ENCODE measurements at regions not wholly inside any gene's neighbourhood (a gene's known extent, or its start where the extent isn't known, plus 50 kb on each side); places are given as distances from the start of the nearest gene placed in this dataset.

DNA sequence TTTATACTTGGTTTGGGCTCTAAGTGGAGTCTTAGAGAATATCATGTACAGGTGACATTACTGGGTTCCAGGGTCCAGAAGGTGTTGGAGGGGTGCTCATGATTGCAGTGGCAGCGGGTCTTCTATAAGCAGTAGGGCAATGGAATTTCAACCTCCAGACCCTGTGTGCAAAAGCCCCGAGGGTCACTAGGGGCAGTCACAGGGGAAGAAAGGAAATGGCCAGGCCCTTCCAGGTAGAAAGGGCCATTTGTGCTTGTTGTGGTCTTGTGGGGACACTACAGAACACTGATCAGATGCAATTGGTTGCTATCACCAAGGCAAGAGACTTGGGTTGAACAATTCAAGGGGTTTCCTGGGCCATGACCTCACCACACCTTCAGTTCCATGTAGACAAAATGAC lies 283.4 kb downstream of the GADD45G start:
- no peak overlapping the region for H3K4me3 ChIP-seq (ENCODE audit: control insufficient read depth in 2 of 3, extremely low read depth in 1 of 3, insufficient read depth in 2 of 3, low read depth in 1 of 3, low read length in 3 of 3)
- H3K9me3 ChIP-seq (ENCODE audit: control insufficient read depth, low read depth, low read length), result no peaks in the 10 kb centered on the region
- no peaks in the 10 kb centered on the region for H3K4me1 ChIP-seq (ENCODE audit: control insufficient read depth, extremely low read depth, insufficient read depth, low read length)
- no peaks in the 10 kb centered on the region for H3K27me3 ChIP-seq (ENCODE audit: control insufficient read depth, extremely low read depth, insufficient read depth, low read length)
- no peak overlapping the region for H3K27ac ChIP-seq (ENCODE audit: control insufficient read depth, insufficient read depth, low read length)
- H3K9ac ChIP-seq (ENCODE audit: control insufficient read depth, extremely low read depth, insufficient read depth, low read length), result no peak overlapping the region
- H3K9me1 ChIP-seq (ENCODE audit: control insufficient read depth, extremely low read depth, insufficient read depth, low read length), result no peaks in the 10 kb centered on the region
- dilution Hi-C loops (cut with MboI; ENCODE audit: extremely low pct_ligation_motif_present, low sequenced_read_pairs), result no loop called here
- DNase-seq (ENCODE audit: low read depth, low spot score) (no peak), FAIRE-seq (no peak)
- no peaks in the 10 kb centered on the region for H3K36me3 ChIP-seq (ENCODE audit: control insufficient read depth in 2 of 2, extremely low read depth in 1 of 2, insufficient read depth in 2 of 2, low read length in 2 of 2)
- no peak overlapping the region for H3K4me2 ChIP-seq (ENCODE audit: control insufficient read depth, extremely low read depth, insufficient read depth, low read depth, low read length)
- no peak overlapping the region for H2AFZ ChIP-seq (ENCODE audit: control insufficient read depth, low read length)
- H4K20me1 ChIP-seq (ENCODE audit: control insufficient read depth, extremely low read depth, insufficient read depth, low read length), result no peaks in the 10 kb centered on the region
- no peaks in the 10 kb centered on the region for H3K79me2 ChIP-seq (ENCODE audit: control insufficient read depth, insufficient read depth, low read length)
- TF ChIP-seq CTCF (optimal IDR thresholded peaks at IDR 0.05 in 1 of 3, IDR thresholded peaks at IDR 0.05 in 1 of 3, conservative IDR thresholded peaks at IDR 0.05 in 1 of 3; ENCODE audit: extremely low read depth in 1 of 3, insufficient read depth in 2 of 3, low read length in 3 of 3) (no peak), EZH2 (IDR thresholded peaks at IDR 0.05; ENCODE audit: low read length) (no peak)

- Histone ChIP-seq H3K9me1 (ENCODE audit: control insufficient read depth, extremely low read depth, insufficient read depth, low read length) (no peaks in the 10 kb centered on the region), H2AFZ (ENCODE audit: control insufficient read depth, low read length) (no peak overlapping the region), H3K4me1 (ENCODE audit: control insufficient read depth, extremely low read depth, insufficient read depth, low read length) (no peaks in the 10 kb centered on the region), H3K79me2 (ENCODE audit: control insufficient read depth, insufficient read depth, low read length) (no peaks in the 10 kb centered on the region), H3K9me3 (ENCODE audit: control insufficient read depth, low read depth, low read length) (no peaks in the 10 kb centered on the region), H3K9ac (ENCODE audit: control insufficient read depth, extremely low read depth, insufficient read depth, low read length) (no peak overlapping the region), H3K4me2 (ENCODE audit: control insufficient read depth, extremely low read depth, insufficient read depth, low read depth, low read length) (no peak overlapping the region), H4K20me1 (ENCODE audit: control insufficient read depth, extremely low read depth, insufficient read depth, low read length) (no peaks in the 10 kb centered on the region), H3K36me3 (ENCODE audit: control insufficient read depth in 2 of 2, extremely low read depth in 1 of 2, insufficient read depth in 2 of 2, low read length in 2 of 2) (no peaks in the 10 kb centered on the region), H3K27me3 (ENCODE audit: control insufficient read depth, extremely low read depth, insufficient read depth, low read length) (no peaks in the 10 kb centered on the region), H3K27ac (ENCODE audit: control insufficient read depth, insufficient read depth, low read length) (no peak overlapping the region), H3K4me3 (ENCODE audit: control insufficient read depth in 2 of 3, extremely low read depth in 1 of 3, insufficient read depth in 2 of 3, low read depth in 1 of 3, low read length in 3 of 3) (no peak overlapping the region)
- no peak for FAIRE-seq
- no peak for DNase-seq (ENCODE audit: low read depth, low spot score)
- dilution Hi-C loops (cut with MboI; ENCODE audit: extremely low pct_ligation_motif_present, low sequenced_read_pairs), result no loop called here
- no peak for TF ChIP-seq EZH2 (IDR thresholded peaks at IDR 0.05; ENCODE audit: low read length)
Measured at GRCh38 chr9:89888677-89889076, 283.9 kb downstream of the GADD45G start.

DNA sequence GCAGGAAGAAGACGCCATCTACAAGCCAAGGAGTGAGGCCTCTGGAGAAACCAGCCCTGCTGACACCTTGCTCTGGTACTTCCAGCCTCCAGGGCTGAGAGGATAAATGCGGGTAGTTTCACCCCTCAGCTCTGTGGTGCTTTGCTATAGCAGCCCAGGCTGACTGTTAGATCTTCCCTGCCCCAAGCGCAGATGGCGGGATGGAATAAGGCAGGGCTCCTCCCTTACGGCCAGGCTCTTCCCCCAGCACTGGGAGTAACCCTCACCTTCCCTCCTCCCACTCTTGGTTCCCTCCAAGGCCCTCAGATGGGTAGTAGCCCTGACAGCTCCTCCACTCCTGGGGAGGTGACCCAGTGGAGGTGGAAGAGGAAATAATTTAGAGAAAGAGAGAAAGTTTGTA lies 285.1 kb downstream of the GADD45G start:
- DNase-seq (ENCODE audit: low read depth, low spot score) (no peak), FAIRE-seq (no peak)
- Histone ChIP-seq H3K79me2 (ENCODE audit: control insufficient read depth, insufficient read depth, low read length) (no peaks in the 10 kb centered on the region), H3K36me3 (ENCODE audit: control insufficient read depth in 2 of 2, extremely low read depth in 1 of 2, insufficient read depth in 2 of 2, low read length in 2 of 2) (no peaks in the 10 kb centered on the region), H2AFZ (ENCODE audit: control insufficient read depth, low read length) (no peak overlapping the region), H3K27ac (ENCODE audit: control insufficient read depth, insufficient read depth, low read length) (no peak overlapping the region), H3K4me2 (ENCODE audit: control insufficient read depth, extremely low read depth, insufficient read depth, low read depth, low read length) (no peak overlapping the region), H3K9ac (ENCODE audit: control insufficient read depth, extremely low read depth, insufficient read depth, low read length) (no peak overlapping the region), H4K20me1 (ENCODE audit: control insufficient read depth, extremely low read depth, insufficient read depth, low read length) (no peaks in the 10 kb centered on the region), H3K4me1 (ENCODE audit: control insufficient read depth, extremely low read depth, insufficient read depth, low read length) (no peaks in the 10 kb centered on the region), H3K9me3 (ENCODE audit: control insufficient read depth, low read depth, low read length) (no peaks in the 10 kb centered on the region), H3K9me1 (ENCODE audit: control insufficient read depth, extremely low read depth, insufficient read depth, low read length) (no peaks in the 10 kb centered on the region), H3K27me3 (ENCODE audit: control insufficient read depth, extremely low read depth, insufficient read depth, low read length) (no peaks in the 10 kb centered on the region), H3K4me3 (ENCODE audit: control insufficient read depth in 2 of 3, extremely low read depth in 1 of 3, insufficient read depth in 2 of 3, low read depth in 1 of 3, low read length in 3 of 3) (no peak overlapping the region)
- TF ChIP-seq CTCF (optimal IDR thresholded peaks at IDR 0.05 in 1 of 3, IDR thresholded peaks at IDR 0.05 in 1 of 3, conservative IDR thresholded peaks at IDR 0.05 in 1 of 3; ENCODE audit: extremely low read depth in 1 of 3, insufficient read depth in 2 of 3, low read length in 3 of 3), result no peak
- TF ChIP-seq EZH2 (IDR thresholded peaks at IDR 0.05; ENCODE audit: low read length), result no peak
- dilution Hi-C loops (cut with MboI; ENCODE audit: extremely low pct_ligation_motif_present, low sequenced_read_pairs), result no loop called here

Data from keratinocyte (primary cell).